Erythroblast (primary cell): ENCODE measurements at regions not wholly inside any gene's neighbourhood (a gene's known extent, or its start where the extent isn't known, plus 50 kb on each side); places are given as distances from the start of the nearest gene placed in this dataset.
"Not testable (repeated sequence)": the region's sequence is repeated elsewhere in the genome, so short reads cannot be mapped to it uniquely, and the experiment has no call there.

ENCODE experiments used
- DNase-seq, 2 experiments: peaks; one replicate each; lab custom pipeline; 2025; lab: John Stamatoyannopoulos, UW
- GATA1 ChIP-seq: IDR thresholded peaks from 2 replicates; pipeline ENCODE4 v1.6.1; 2011; ENCODE audit warnings: low read depth, mild to moderate bottlenecking, control low read depth, low read length, moderate library complexity
- POLR2A ChIP-seq: IDR thresholded peaks from 2 replicates; pipeline ENCODE4 v1.6.1; 2011; ENCODE audit warnings: mild to moderate bottlenecking, low read length

DNA sequence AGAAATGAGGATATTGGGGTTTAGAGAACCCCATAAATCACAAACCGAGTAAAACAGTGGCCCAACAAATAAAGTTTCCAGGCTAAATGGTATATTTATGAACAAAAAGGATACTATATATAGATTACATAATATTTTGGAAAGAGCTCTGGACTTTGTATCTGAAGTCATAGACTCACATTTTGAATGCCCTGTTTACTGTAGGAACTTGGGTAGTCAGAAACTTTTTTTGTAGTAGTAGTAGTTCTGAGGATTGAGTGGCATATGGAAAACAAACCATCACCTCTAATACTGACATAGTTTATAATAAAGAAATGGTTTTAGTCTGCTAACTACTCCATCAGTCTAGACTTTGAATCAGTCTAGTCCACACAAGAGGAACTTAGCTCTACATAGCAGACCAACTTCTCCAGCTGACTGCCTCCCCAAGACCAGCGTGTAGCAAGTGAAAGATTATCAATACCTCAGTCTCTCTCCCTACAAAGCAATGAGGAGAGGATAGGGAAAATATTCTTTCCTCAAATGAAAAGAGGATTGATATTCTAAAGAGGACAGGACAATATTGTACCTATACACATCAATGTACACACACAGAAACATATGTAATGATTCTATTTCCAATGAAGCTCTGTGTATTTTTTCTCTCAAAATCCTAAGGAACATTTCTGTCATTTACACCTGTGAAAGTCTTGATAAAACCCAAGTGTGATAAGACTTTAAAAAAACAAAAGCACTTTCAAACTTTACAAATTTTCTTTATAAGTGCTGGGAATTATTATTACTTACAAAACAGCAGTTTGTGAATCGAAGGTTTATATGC, 184.9 kb upstream of the MAP2 start:
- TF ChIP-seq GATA1 (no peak), POLR2A (no peak)
- DNase-seq = no peak

DNA sequence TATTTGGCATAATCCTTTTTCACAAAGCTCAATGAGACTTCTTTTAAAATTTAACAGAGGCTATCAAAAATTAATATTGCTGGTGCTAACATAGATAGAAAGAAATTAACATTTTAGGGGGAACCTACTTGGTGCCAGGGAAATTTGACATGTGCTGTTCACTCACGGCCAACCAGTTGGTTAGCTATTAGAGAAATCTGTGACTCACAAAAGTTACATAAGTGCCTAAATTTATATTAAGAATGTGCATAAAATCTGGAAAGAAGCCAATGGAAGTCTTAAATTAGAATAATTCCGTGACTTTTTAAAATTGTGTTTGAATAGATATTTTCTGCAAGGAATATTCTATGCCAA, 184.3 kb upstream of the MAP2 start:
- TF ChIP-seq POLR2A (no peak), GATA1 (no peak)
- no peak for DNase-seq

DNA sequence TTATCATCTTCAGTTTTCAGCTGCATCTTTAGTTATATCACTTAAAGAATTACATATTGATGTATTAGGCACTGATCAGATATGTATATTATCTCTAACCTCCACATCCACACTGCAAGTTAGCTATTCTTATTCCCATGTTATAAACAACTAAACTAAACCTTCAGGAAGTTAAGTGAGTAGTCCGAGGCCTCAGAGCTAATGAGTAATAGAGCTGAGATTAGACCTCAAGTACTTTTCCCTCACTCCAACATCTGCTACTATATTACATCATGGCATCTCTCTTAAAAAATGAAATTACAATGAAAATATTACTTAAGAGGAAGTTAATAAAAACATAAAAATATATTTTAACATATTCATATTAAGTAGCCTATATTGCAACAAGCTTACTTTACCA, 183.6 kb upstream of the MAP2 start:
- no peak for DNase-seq
- no peak for TF ChIP-seq POLR2A
- no peak for TF ChIP-seq GATA1

DNA sequence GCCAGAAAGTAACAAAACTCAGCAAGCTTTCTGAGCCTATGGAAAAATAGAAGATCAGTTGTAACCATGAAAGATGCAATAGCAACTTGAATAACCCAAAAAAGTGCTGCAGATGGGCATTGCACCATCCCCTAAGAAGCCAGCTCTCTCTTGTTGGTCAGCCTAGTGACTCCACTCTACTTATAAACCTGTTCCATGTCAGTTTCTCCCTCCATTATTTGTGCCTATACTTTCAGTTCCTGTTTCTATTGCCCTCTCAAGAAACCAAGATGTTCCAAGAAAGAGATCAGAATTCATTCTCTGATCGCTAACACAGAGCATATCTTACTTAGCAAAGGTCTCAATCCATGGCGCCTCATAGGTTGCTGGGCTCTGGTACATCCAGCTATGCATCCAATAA, 170.3 kb upstream of the MAP2 start:
- no peak for TF ChIP-seq POLR2A
- TF ChIP-seq GATA1 = no peak
- DNase-seq = no peak

DNA sequence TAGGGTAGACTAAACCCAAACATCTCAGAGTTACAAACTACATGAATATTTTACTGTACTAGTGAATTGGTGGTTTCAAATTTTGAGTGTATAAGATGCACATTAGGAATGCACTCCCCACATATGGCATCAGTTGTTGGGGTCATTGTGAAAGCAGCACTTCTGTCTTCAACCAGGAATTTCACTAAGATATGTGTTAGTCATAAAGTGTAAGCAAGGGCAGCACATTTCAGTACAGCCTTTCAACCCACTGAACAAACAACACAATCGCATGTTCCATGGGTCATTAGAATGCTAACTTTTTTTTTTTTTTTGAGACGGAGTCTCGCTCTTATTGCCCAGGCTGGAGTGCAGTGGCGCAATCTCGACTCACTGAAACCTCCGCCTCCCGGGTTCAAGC, 164.1 kb upstream of the MAP2 start:
- DNase-seq = no peak
- no peak for TF ChIP-seq GATA1

DNA sequence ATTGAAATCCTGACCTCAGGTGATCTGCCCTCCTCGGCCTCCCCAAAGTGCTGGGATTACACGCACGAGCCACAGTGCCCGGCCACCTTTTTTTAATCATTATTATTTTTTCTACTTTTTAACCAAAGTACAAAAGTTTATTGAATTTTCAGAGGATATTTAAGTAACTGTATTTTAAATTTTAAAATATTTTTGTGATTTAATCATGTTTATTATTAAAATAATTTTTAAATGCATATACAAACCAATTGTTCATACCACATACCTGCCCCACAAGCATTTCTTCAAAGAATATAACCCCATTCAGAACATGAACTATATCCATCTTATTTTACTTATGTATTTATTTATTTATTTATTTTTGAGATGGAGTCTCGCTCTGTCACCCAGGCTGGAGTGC, 163.6 kb upstream of the MAP2 start:
- no peak for DNase-seq
- TF ChIP-seq GATA1 (no peak), POLR2A (no peak)

DNA sequence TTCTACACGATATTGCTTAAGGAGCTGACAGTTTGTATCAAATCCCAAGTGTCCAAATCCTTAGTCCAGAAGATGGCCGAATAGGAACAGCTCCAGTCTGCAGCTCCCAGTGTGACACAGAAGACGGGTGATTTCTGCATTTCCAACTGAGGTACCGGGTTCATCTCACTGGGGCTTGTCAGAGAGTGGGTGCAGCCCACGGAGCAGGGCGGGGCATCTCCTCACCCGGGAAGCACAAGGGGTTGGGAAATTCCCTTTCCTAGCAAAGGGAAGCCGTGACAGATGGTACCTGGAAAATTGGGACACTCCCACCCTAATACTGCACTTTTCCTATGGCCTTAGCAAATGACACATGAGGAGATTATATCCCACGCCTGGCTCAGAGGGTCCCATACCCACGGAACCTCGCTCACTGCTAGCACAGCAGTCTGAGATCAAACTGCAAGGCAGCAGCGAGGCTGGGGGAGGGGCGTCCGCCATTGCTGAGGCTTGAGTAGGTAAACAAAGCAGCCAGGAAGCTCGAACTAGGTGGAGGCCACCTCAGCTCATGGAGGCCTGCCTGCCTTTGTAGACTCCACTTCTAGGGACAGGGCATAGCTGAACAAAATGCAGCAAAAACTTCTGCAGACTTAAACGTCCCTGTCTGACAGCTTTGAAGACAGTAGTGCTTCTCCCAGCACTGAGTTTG, 162.3 kb upstream of the MAP2 start:
- not testable (repeated sequence) for DNase-seq

DNA sequence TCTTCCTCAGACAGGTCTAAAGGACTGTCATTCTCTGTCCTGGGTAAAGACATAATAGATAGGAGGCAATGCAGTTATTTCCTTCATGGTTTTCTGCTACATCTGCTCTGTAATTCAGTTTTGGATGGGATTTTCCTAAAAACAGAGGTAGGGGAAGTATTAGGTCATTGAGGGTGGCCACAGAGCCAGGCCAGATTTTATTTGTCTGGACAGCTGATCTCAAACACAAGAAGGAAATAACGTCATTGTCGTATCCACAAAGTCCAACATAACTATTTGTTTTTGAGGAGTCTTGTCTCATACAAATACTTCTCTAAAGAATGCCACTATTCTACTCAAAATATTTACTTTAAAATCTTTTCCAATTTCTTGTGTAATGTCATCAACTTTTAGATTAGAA, 154.8 kb upstream of the MAP2 start:
- DNase-seq = no peak
- TF ChIP-seq GATA1 = no peak
- TF ChIP-seq POLR2A = no peak

DNA sequence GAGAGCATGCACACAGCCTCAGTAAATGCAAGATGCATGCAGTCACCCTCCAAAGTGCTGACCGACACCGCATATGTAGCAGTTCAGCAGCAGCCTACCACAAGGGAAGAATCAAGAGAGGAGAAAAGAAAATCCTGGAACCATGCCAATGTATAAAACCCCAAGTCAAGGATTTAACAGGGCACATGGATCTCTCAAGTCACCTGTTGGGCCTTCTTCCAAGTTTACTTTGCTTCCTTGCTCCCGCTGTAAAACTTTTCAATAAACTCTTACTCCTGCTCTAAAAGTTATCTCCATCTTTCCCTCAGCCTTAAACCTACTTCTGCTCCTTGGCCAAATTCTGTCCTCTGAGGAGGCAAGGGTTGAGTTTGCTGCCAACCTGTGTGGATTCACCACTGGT, 147.8 kb upstream of the MAP2 start:
- TF ChIP-seq GATA1 = no peak
- TF ChIP-seq POLR2A = no peak
- no peak for DNase-seq

DNA sequence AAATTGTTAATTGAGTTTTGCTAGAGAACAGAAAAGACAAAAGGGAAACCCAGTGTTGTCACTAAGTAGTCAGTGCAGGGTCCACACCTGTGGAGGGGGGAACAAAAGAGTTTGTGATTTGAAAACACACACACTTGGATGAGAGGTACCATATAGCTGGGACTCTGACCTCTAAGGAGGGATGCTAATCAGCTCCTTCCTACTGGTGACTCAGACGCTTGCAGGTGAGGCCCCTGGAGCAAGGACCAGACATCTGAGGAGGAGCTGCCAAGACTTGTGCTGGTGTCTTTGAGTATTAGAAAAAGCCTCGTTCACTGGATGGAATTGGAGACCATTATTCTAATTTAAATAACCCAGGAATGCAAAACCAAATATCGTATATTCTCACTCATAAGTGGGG, 146.4 kb upstream of the MAP2 start:
- no peak for DNase-seq
- no peak for TF ChIP-seq GATA1
- no peak for TF ChIP-seq POLR2A

DNA sequence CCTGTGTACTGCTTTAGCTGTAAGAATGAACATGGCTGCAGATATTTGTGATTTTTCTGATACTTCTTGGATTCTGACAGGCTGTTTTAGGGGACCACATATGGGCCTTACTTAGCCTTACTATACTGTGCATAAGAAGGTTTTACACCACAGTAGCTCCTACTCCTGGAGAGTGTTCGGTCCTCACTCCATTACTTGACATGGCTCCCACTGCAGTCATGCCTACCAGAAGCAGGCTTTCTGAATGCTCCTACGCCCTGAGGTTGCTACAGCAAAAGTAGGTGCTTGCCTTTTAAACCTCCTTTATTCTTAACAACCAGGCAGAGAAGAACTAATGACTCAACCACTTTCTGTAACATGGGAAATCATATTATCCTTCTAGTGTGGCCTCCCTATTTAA, 125.2 kb upstream of the MAP2 start:
- no peak for TF ChIP-seq GATA1
- no peak for TF ChIP-seq POLR2A
- DNase-seq = no peak

DNA sequence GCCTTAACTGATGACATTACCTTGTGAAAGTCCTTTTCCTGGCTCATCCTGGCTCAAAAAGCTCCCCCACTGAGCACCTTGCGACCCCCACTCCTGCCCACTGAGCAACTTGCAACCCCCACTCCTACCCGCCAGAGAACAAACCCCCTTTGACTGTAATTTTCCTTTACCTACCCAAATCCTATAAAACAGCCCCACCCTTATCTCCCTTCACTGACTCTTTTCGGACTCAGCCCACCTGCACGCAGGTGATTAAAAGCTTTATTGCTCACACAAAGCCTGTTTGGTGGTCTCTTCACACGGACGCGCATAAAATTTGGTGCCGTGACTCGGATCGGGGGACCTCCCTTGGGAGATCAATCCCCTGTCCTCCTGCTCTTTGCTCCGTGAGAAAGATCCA, 124.4 kb upstream of the MAP2 start:
- DNase-seq = not testable (repeated sequence)

DNA sequence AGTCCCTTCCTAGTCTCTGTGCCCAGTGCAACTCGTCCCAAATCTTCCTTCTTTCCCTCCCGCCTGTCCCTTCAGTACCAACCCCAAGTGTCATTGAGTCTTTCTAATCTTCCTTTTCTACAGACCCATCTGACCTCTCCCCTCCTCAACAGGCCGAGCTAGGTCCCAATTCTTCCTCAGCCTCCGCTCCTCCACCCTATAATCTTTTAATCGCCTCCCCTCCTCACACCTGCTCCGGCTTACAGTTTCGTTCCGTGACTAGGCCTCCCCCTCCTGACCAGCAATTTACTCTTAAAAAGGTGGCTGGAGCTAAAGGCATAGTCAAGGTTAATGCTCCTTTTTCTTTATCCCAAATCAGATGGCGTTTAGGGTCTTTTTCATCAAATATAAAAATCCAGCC, 123.1 kb upstream of the MAP2 start:
- DNase-seq = not testable (repeated sequence)

DNA sequence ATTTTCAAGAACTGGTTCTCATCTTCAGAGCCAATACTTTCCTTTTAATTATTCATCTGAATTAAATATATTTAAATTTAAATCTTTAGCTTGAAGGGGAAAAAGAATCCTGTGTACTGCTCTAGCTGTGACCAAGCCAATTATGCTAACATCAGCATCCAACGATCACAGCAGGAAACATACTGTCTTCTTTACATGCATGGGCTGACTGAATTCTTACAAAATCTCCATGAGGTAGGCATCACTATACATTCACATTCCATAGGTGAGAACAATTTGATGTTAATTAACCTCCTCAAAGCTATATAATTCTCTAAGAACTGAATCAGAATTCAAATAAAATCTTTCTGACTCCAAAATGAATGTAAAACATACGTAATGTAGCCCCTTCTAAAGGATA, 118.8 kb upstream of the MAP2 start:
- DNase-seq = no peak
- TF ChIP-seq POLR2A (no peak), GATA1 (no peak)

DNA sequence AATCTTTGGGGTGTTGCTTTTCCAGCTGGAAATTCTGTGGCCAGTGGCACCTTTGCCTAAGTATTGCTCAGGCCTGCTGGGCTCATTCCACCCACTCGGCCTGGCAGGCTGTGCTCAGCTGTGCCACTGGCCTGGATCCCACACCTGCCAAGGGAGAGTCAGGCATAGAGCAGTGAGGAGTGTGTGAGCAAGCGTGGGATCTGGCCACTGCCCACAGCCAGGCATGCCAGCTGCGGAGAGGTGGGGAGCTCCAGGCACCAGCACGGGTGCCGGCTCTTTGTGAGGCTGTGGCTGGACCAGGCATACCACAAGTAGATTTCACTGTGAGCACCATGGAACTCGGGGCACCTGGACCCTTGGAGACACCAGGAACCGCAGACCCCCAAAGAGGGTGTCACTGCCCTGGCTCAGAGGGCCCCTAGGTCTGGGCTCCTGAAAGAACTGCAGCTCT, 118.1 kb upstream of the MAP2 start:
- TF ChIP-seq GATA1 (no peak), POLR2A (no peak)
- no peak for DNase-seq
